ENCODE measurements at regions not wholly inside any gene's neighbourhood (a gene's known extent, or its start where the extent isn't known, plus 50 kb on each side); places are given as distances from the start of the nearest gene placed in this dataset.
A peak's percentile ranks its signal among the peaks of the same experiment; 100 is the strongest.

DNA sequence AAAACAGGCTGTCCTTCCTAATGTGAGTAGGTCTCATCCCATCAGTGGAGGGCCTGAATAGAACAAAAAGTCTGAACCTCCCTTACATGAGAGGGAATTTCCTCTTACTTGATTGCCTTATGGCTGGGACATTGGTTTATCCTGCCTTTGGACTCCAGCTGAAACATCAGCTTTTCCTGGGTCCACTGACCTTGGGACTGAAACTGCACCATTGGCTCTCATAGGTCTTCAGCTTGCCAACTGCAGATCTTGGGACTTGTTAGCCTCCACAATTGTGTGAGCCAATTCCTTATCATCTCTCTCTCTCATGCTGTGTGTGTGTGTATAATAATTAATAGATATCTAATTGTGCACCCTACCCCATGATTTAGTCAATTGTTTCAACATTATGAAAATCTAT lies 375.3 kb upstream of the DDI1 start:
- Histone ChIP-seq H3K27ac (no peak overlapping the region), H3K27me3 (no peaks in the 10 kb centered on the region), H3K4me3 (no peak overlapping the region), H3K4me1 (peaks cover 0 to 7% (median 2%) of the 10 kb centered on the region in 4 donors), H3K36me3 (no peaks in the 10 kb centered on the region), H3K9me3 (no peaks in the 10 kb centered on the region)
- TF ChIP-seq POLR2AphosphoS5 (IDR thresholded peaks at IDR 0.05) (peak in 1 of 3 donors; percentile 35), EP300 (IDR thresholded peaks at IDR 0.05) (no peak), CTCF (IDR thresholded peaks at IDR 0.05) (no peak), POLR2A (IDR thresholded peaks at IDR 0.05) (no peak)
- intact Hi-C loops (cut with DNase I; ENCODE audit: low total_unique reads) = no loop called here
- peak; percentile 8 to 46 for DNase-seq

- peaks cover 0 to 7% (median 2%) of the 10 kb centered on the region in 4 donors for H3K4me1 ChIP-seq
- intact Hi-C loops (cut with DNase I; ENCODE audit: low total_unique reads) = no loop called here
- H3K4me3 ChIP-seq = no peak overlapping the region
- H3K9me3 ChIP-seq = no peaks in the 10 kb centered on the region
- DNase-seq = no peak
- whole genome bisulfite sequencing, 5 donors = 0 to 38% (median 0%) methylated on average over 1 of the region's 1 CpG
- no peak overlapping the region for H3K27ac ChIP-seq
- TF ChIP-seq POLR2A (IDR thresholded peaks at IDR 0.05) = no peak
- TF ChIP-seq EP300 (IDR thresholded peaks at IDR 0.05) = no peak
- TF ChIP-seq POLR2AphosphoS5 (IDR thresholded peaks at IDR 0.05) = no peak
- no peak for TF ChIP-seq CTCF (IDR thresholded peaks at IDR 0.05)
- H3K36me3 ChIP-seq = no peaks in the 10 kb centered on the region
- H3K27me3 ChIP-seq = no peaks in the 10 kb centered on the region
Observed at GRCh38 chr11:103661991-103662390, 374.4 kb upstream of the DDI1 start.

DNA sequence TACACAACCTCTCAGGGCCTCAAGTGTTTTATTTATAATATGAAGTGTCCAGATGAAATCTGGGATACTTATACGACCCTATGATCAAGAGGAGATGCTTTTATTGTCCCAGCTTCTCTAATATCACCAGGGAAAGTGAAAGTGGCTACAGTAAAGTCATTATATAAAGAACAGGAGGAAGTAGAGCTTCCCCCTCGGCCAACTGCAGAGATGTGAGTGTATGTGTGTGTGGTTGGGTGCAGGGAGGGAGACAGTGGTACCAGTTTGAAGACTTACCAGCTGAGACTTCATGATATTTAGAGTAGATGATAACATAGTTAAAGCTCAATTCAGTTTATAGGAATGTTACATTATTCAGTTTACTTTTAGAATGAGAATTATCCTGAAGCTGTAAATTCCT lies 373.6 kb upstream of the DDI1 start:
- intact Hi-C loops (cut with DNase I; ENCODE audit: low total_unique reads) = no loop called here
- TF ChIP-seq CTCF (IDR thresholded peaks at IDR 0.05) = no peak
- no peak for TF ChIP-seq EP300 (IDR thresholded peaks at IDR 0.05)
- TF ChIP-seq POLR2A (IDR thresholded peaks at IDR 0.05) = no peak
- TF ChIP-seq POLR2AphosphoS5 (IDR thresholded peaks at IDR 0.05) = no peak
- WGBS, 5 donors = 21 to 36% (median 28%) methylated on average over 2 of the region's 2 CpGs
- Histone ChIP-seq H3K36me3 (no peaks in the 10 kb centered on the region), H3K9me3 (no peaks in the 10 kb centered on the region), H3K27me3 (no peaks in the 10 kb centered on the region), H3K27ac (no peak overlapping the region), H3K4me3 (no peak overlapping the region), H3K4me1 (peaks cover 0 to 7% (median 2%) of the 10 kb centered on the region in 4 donors)
- DNase-seq = peak in 1 of 2 donors; percentile 20

DNA sequence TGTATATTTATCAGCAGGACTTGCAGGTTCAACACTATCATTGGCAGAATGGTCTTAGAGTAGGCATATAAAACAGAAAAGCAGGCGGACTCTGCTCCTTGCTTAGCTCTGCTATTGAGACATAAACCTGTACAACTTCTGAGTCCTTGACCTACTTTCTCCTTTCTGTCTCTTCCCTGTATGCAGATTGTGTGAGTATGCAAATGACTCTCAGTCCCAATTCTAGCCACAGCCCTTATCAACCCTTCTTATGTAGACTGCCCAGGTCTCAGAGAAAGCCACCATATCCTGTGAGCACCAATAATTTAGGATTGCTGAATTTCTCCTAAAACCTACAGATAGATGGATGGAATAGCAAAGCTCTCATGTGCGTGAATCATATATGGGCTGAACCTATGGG lies 367.6 kb upstream of the DDI1 start:
- intact Hi-C loops (cut with DNase I; ENCODE audit: low total_unique reads) = no loop called here
- TF ChIP-seq POLR2A (IDR thresholded peaks at IDR 0.05) = no peak
- no peak for TF ChIP-seq POLR2AphosphoS5 (IDR thresholded peaks at IDR 0.05)
- TF ChIP-seq EP300 (IDR thresholded peaks at IDR 0.05) = no peak
- TF ChIP-seq CTCF (IDR thresholded peaks at IDR 0.05) = no peak

More for the DNA sequence above, 367.6 kb upstream of the DDI1 start:
- no peak overlapping the region for H3K27ac ChIP-seq
- H3K36me3 ChIP-seq = no peaks in the 10 kb centered on the region
- H3K9me3 ChIP-seq = no peaks in the 10 kb centered on the region
- 75 to 100% (median 89%) methylated on average over 2 of the region's 2 CpGs for WGBS, 5 donors
- H3K4me3 ChIP-seq = no peak overlapping the region
- no peaks in the 10 kb centered on the region for H3K27me3 ChIP-seq
- H3K4me1 ChIP-seq = no peaks in the 10 kb centered on the region
- DNase-seq = no peak

All from stomach (tissue), 8 donors.